Neural cell (in vitro differentiated cells): ENCODE measurements at regions not wholly inside any gene's neighbourhood (a gene's known extent, or its start where the extent isn't known, plus 50 kb on each side); places are given as distances from the start of the nearest gene placed in this dataset.

Experiments used
- CTCF ChIP-seq: fragments of 450-650 bp; IDR thresholded peaks from 2 replicates; pipeline ENCODE4 v1.5.1; 2014; ENCODE audit warnings: antibody characterized with exemption, mild to moderate bottlenecking, moderate library complexity; ENCODE audit not compliant: poor library complexity, severe bottlenecking
- EP300 ChIP-seq: fragments of 450-650 bp; conservative IDR thresholded peaks from 2 replicates; pipeline ENCODE4 v1.6.1; 2014; ENCODE audit warnings: antibody characterized with exemption, mild to moderate bottlenecking, moderate library complexity; ENCODE audit not compliant: poor library complexity, severe bottlenecking
- EZH2 ChIP-seq: fragments of 200-600, 300-800 bp; shearing (Covaris generic), sonication (generic); IDR thresholded peaks from 2 replicates; pipeline ENCODE4 v1.6.1; 2014; ENCODE audit warnings: antibody characterized with exemption, low read length, borderline replicate concordance, mild to moderate bottlenecking; ENCODE audit not compliant: insufficient read depth, poor library complexity, severe bottlenecking
- SMC3 ChIP-seq: fragments of 450-650 bp; conservative IDR thresholded peaks from 2 replicates; pipeline ENCODE4 v1.6.1; 2014; ENCODE audit warnings: antibody characterized with exemption, mild to moderate bottlenecking, moderate library complexity; ENCODE audit not compliant: poor library complexity
- TAF1 ChIP-seq: IDR thresholded peaks from 2 replicates; pipeline ENCODE4 v1.6.1; 2012; ENCODE audit warnings: low read depth

- TF ChIP-seq CTCF (no peak), EP300 (no peak), EZH2 (no peak), TAF1 (no peak), SMC3 (no peak)
Observed at GRCh38 chr1:218666263-218666662, 321.1 kb downstream of the TGFB2 start.
